NCI-H748 (cell line): ENCODE measurements at regions not wholly inside any gene's neighbourhood (a gene's known extent, or its start where the extent isn't known, plus 50 kb on each side); places are given as distances from the start of the nearest gene placed in this dataset.
"Not testable (repeated sequence)": the region's sequence is repeated elsewhere in the genome, so short reads cannot be mapped to it uniquely, and the experiment has no call there.

Experiments
- DNase-seq: peaks from one replicate; lab custom pipeline; 2025; ENCODE audit not compliant: unreplicated experiment; lab: John Stamatoyannopoulos, UW

DNA sequence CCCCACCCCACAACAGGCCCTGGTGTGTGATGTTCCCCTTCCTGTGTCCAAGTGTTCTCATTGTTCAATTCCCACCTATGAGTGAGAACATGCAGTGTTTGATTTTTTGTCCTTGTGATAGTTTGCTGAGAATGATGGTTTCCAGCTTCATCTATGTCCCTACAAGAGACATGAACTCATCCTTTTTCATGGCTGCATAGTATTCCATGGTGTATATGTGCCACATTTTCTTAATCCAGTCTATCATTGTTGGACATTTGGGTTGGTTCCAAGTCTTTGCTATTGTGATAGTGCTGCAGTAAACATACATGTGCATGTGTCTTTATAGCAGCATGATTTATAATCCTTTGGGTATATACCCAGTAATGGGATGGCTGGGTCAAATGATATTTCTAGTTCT, 163.9 kb downstream of the PTPRU start:
- not testable (repeated sequence) for DNase-seq

DNA sequence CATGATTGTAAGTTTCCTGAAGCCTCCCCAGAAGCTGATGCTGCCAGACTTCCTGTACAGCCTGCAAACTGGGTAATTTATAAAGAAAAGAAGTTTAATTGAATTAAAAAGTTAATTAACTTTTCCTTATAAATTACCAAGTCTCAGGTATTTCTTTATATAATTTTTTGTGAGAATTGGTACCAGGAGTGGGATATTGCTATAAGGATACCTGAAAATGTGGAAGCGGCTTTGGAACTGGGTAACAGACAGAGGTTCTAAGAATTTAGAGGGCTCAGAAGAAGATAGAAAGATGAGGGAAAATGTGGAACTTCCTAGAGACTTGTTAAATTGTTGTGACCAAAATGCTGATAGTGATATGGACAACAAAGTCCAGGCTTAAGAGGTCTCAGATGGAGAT, 163.1 kb downstream of the PTPRU start:
- no peak for DNase-seq

DNA sequence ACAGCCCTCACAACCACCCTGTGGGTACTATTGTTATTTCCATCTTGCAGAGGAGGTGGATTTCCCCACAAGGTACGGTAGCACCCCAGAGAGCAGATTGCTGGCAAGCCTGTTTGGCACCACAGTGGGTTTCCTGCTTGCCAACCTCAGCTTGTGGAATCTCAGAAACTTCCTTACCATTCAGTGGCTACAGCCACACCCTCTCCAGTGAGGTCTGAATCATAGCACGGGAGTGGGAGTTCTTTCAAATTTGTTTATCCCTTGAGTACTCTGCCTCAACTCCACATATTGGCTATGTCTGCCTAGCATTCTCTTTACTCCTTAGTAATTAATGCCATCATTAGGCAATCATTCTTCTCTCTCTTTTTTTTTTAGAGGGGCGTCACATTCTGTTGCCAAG, 162.1 kb downstream of the PTPRU start:
- no peak for DNase-seq

DNA sequence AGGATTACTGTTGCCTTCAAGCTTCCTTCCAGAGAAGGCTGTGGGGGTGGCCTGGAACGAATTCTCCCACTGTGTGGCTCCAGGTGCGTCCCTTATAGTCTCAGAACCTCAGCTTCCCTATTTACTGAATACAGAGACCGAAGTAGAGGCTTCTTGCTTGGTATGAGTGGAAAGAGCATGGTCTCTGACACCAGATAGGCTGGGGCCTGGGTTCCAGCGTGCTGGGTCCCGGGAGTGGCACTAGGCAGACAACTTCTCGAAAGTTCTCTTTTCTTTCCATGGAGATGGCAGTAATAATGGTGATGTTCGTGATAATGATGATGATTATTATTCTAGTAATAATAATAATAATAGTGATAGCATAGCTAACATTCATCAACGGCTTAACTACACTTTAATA, 161.7 kb downstream of the PTPRU start:
- no peak for DNase-seq

DNA sequence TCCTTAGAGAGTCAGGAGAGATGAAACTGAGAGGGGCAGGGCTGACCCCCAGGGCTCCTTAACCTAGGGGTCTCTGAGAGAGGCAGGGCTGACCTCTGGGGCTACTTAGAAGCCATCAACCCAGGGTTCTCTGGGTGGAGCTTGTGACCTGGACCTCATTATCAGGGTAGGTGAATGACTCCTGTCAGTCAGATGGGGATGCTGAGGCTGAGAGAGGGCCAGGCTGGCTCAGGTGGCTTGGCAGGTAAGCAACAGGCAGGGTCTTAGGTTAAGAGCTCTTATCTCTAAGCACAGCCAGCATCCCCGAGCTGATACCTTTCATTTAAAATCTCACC, 160.9 kb downstream of the PTPRU start:
- DNase-seq, result no peak

DNA sequence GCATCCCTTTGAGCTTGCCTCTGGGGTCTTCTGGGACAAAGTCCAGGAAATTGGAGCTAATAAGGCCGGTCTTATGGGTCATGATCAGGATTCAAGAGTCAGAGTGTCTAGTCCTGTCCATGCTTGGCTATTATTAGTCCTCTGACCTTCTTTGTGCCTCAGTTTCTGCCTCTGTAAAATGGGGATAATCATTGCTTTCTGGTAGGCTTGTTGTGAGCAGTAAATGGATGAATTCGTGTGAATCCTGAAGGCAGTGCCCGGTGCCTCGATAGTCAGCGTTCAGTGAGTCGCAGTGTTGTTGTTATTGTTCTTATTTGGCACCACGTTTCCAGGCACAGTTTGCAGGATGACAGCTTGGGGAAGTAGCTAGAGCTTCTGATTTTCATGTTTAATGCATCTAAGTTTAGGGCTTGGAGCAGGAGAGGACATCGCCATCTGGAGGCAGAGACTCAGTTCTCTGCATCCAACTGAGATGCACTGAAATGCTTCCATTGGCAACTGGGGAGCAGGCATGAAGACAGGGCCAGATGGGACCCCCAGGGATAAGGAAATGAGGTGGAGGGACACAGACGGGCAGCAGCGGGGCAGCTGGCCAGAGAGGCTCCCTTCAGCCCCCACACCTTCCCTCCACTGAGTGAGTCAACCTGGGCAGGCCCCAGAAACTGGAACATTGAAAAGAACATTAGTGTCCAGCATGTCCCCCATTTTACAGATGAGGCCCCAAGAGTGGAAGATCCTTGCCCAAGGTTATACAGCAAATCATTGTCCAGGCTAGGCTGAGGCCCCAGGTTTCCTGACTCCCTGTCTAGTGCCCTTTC, 160.3 kb downstream of the PTPRU start:
- no peak for DNase-seq

DNA sequence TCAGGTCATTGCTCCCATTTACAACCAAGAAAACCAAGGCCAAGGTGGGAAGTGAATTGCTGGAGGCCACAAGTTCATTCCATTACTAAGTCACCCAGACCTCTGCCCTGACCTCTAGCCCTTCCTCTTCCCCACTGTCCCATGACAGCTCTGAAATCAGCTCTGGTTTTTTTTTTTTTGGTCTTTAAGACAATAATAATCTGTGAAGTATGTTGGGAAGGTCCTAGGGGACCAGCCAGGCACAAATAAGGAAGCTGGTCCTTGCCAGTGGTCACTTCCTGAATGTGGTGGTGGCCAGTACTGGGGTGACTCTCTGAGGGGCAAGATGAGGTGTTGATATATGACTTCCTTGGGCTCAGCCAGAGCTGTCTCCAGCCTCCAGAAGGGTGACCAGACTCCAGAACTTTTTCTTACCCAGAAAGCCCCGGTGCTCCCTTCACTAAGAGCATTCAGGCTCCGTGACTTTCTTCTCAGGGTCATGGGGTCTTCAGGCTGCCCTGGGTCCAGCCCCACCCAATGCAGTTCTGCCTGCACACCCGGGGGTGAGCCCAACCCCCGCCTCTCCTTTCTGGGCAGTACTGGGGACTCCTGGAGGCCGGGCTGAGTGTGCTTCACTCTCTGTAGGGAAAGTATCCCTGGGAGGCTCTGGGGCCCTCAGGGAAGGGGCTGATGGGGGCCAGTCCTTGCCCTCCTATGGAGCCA, 159.6 kb downstream of the PTPRU start:
- DNase-seq, result no peak

DNA sequence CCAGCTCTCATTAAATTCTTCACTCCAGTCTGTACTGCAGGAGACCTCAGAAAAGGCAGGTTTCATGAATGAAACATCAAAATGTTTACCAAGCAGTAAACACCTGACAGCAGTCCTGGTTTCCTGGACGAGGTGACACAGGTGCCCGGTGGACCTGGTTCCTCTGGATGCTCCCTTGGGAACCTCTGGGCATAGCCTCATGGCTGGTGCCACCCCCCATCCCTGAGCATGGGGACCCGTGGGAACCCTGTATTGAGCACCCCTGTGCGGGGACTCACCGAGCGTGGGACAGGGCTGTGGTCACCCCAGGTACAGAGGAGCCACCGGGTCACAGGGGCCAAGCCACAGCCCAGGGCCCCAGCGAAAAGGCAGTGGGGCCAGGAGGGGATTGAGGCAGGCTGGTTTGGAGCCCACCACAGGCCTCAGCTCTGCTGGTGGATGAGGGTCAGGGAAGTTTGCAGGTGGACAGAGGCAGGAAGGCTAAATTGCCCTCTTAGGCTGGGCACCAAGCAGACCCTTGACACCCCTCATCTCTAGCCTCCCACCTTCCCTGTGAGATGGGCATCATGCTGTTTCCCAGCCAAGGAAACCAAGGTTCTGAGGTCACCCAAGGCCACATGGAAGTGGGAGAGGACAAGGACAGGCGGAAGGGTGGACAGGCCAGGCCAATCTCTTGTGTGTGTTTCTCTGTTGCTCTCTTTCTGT, 158.4 kb downstream of the PTPRU start:
- DNase-seq, result no peak

DNA sequence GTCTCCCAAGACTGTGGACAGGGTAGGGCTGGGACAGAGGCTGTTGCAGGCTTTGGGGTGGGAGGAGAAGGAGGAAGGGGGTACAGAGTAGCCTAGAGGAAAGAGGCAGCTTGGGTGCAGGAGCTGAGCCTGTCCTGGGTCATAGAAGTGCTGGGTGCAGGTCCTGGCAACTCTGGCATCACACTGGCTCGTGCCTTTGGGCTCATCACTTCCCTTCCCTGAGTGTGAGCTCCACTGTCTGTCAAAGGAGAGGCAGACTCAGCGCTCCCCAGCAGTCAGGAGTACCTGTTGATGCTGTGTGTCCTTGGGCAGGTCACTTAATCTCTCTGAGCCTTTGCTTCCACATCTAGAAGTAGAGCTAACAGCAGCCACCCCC, 157.1 kb downstream of the PTPRU start:
- no peak for DNase-seq

DNA sequence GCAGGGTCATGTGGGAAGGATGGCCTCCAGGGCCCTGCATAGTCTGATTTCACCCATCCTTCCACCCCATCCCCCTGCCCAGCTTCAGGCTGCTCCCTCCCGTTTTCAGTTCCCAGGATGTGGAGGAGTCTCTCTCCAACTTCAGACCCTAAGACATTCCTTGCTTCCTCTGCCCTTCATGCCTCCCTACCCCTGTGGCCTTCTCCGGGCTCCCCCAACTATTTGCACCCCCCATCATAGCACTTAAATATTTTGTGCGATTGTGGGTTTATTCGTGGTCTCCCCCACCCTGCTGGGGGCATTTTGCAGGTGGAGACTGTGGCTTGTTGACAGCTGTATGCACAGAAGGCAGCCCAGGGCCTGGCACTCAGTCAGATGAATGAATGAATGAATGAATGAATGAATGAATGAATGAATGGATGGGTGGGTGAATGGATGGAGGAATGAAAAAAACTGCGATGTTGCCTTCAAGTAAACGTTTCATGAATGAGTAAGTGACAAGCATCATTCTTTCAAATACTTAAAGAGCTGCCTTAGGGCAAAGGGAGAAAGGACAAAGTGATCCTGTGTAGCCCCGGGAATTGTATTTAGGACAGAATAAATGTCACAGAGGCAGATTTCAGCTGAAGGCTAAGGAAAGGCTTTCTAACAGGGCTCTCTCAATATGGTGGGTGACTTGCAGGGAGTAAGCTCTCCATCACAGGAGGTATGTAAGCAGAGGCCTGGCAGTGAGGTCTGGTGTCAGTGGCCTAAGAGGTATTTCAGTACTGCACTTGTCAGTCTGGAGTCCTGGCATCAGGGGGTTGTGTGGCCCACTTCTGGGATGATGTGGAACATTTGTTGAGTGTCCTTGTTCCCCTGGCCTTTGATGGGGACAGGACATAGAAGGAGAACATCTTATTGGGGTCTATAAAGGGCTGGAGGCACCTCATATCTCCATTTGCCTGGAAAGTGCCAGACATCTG, 156.4 kb downstream of the PTPRU start:
- no peak for DNase-seq

DNA sequence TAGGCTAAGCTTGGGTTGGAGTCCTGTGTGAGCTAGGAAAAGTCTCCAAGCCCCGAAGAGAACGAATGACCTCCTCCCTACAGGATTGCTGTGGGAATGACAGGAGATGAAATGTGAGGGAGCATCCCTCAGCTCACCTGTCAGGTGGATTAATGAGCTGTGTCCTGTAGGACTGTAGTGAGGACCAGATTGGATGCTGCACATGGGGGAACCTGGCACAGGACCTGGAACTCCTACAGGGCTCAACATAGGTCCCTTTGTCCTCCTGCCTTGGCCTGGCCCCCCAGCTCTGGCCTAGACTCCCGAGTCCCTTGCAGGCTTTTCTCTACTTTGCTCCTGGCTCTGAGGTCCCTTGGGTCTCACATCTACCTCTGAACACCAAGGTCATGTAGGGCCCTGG, 155.7 kb downstream of the PTPRU start:
- DNase-seq, result no peak

DNA sequence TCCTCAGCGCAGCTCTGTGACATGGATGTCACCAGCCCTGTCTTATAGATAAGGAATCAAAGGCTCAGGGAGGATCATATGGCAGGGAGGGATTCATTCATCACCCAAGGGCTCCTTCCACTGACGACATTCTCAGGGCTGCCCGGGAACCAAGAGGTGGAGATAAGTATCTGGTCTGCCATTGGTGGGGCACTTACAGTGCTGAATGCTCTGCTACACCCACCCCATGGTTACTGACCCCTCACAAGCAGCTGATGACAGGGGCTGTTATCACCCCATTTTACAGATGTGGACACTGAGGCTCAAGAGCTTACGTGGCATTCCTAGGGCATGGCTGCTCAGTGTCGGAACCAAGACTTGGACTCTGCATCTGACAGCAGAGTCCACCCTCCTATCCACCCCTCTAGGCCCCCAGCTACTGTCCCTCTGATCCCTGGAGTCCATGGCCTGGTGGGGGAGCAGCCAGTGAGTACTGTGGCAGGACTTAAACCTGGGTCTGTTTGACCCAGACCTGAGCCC, 155.1 kb downstream of the PTPRU start:
- no peak for DNase-seq

DNA sequence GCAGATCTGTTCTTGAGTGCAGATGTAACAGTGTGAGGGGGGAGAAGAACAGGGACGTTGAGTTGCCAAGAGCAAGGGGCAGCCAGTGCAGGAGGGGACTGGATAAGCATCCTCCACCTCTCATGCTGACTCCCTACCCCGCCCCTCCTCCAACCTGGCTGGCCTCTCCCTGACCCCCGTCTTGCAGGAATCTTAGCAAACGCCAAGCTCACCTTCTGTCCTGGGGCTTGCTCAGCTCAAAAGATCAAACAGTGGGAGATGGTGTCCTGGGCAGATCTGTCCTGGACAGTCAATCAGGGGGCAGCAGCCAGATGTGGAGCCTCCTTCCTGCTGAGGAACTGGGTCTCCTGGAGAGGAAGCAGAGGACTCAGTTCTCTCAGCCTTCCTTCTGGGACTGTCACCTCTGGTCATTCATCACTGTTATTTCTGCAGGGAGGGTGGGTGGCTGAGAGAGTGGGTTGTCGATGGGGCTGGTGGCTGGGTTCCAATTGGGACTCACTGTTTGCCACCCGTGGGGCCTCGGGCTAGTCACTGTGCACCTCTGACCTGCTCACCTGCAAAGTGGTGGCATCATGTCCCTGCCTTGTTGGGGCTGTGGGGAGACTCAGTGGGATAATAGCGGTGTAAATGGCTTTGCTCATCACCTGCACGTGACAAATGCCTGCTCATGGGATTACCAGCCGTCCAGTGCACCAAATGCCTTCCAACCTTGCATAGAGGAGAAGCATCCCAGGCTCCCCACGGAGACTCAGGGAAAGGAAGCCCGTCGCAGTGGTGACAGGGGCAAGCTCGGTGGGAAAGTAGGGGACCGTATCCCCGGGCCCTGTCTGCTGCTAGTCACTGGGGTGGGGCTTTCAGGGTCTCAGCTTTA, 154.4 kb downstream of the PTPRU start:
- DNase-seq, result no peak

DNA sequence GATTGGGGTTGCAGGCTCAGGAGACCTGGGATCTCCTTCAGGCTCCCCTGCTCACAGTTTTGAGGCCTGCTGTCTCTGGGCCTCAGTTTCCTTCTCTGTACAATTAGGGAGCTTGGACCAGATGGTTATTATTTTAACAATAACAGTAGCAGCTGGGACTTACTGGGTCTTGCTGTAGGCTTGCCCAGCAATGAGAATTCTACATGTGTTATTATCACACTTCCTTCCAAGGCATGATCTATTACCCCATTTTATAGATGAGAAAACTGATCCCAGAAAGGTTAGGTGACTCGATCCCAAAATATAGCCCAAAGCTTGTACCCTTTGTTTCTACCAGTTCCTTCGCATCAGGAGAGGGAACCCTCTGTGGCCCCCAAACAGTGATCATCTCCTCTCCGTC, 153.8 kb downstream of the PTPRU start:
- DNase-seq, result no peak

DNA sequence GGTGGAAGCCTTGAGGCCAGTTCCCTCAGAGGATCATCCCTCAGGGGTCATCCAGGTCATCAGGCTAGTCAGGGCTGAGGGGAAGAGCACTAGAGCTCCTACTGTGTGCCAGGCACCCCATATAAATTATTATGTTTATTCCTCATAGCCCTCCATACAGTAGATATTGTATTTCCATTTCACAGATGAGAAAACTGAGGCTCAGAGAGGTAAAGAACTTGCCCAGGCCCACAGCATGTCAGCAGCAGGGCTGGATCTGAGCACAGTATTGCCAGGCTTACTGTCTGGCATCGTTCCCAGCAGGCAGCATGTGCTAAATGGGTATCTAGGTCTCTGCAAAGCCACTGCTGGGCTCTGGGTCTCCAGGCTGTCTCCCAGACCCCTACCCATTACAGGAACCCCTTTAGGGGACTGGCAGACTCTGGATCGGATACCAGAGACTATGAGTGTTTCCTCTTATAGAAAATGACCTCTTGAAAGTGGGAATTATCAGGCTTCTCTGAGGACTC, 153.3 kb downstream of the PTPRU start:
- DNase-seq, result no peak

DNA sequence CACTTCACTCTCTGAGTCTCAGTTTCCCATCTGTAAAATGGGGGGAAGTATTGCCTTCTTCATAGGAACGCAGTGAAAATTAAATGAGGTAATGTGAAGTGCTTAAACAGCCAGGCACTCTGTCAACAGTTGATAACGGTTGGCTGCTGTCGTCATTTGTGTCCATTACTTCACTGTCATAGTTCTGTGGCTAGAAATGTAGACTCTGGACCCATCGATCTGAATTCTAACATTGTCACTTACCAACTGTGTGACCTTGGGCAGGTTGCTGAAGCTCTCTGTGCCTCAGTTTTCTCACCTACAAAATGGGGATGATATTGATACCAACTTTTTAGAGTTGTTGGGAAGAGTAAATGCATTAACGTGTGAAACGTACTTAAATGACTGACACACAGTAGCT, 152.6 kb downstream of the PTPRU start:
- DNase-seq, result no peak

DNA sequence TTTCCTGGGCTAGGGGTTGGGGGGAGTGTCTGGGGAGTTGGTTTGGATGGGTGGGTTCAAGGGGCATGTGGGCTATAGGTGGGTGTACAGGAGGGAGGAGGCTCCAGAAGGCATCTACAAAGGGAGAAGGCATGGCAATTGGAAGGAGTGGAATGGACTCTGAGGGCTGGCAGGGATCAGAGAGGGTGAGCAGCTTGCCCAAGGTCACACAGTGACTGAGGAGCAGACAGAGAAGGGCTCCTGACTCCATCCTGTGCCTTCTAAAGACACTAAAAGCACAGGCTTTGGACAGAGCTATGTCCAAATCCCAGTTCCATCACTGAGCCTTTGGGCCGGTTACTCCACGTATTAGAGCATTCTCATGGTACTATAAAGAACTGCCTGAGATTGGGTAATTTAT, 151.8 kb downstream of the PTPRU start:
- no peak for DNase-seq

DNA sequence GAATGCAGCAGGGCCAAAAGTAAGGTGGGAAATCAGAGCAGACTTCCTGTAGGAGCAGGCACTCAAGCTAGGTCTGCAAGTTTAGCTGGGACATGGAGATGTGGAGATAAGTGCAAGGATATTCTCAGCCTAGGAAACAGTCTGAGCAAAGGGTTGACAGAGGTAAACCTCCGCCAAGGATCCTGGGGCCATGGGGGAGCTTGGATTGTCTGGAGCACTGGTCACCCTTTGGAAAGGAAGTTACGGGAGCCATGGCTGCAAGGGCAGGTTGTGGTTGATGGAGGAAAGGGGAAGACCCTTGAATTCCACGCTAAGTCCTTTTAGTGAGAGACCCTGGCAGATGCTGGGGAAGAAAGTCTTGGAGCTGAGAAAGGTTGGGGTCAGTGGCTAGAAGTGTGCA, 150.9 kb downstream of the PTPRU start:
- no peak for DNase-seq

DNA sequence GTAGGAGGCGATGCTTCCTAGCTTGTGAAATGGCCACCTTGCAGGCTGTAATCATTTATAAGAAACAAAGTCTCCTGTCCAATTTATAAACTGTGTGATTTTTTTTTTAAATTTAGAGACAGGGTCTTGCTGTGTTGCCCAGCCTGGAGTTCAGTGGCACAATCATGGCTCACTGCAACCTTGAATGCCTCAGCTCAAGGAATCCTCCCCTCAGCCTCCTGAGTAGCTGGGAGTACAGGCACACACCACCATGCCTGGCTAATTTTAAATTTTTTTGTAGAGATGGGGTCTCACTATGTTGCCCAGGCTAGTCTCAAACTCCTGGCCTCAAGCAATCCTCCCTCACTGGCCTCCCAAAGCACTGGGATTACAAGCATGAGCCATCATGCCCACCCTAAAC, 150.1 kb downstream of the PTPRU start:
- DNase-seq, result not testable (repeated sequence)

DNA sequence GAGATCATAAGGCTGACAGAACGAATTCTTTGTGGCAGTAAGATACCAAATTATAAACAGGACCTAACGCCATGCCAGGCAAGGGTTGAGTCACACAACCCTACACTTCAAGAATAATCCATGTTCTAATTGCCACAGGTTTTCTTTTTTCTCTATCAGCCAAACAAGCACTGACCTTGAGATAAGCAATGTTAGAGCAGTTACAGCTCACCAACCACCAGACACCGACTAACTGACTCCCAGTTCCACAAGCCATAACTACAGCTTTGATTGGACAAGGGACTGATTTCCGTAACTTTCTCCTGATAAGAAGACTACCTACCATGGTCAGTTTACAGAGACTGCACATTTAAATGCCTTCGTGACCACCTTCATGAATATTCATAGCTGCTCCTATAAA, 149.6 kb downstream of the PTPRU start:
- DNase-seq, result no peak
